Stomach (tissue), 8 donors: ENCODE measurements at regions not wholly inside any gene's neighbourhood (a gene's known extent, or its start where the extent isn't known, plus 50 kb on each side); places are given as distances from the start of the nearest gene placed in this dataset.

Experiments
- DNase-seq, 2 donors: peaks; one replicate each; pipeline versions ENCODE4 v3.0.0 to v3.0.0-alpha.2; 2013 to 2019
- H3K27ac ChIP-seq, 5 donors: fragments of 200-600 bp in 4 of 5; sonication (generic) in 4 of 5; one replicate each; pipeline ENCODE4 v1.5.1; 2013 to 2019; ENCODE audit warnings: mild to moderate bottlenecking in 1 of 5, moderate library complexity in 1 of 5
- H3K27me3 ChIP-seq, 3 donors: fragments of 200-600 bp; sonication (generic); one replicate each; pipeline ENCODE4 v1.5.1; 2017 to 2019; ENCODE audit warnings: mixed run types in 1 of 3
- H3K36me3 ChIP-seq, 4 donors: fragments of 200-600 bp; sonication (generic); 1 replicate in 3 of 4; 2 replicates in 1 of 4; pipeline ENCODE4 v1.5.1; 2016 to 2019
- H3K4me1 ChIP-seq, 4 donors: fragments of 200-600 bp; sonication (generic); one replicate each; pipeline ENCODE4 v1.5.1; 2016 to 2019
- H3K4me3 ChIP-seq, 4 donors: fragments of 200-600 bp; sonication (generic) in 3 of 4; one replicate each; pipeline ENCODE4 v1.5.1; 2016 to 2019; ENCODE audit warnings: mild to moderate bottlenecking in 1 of 4
- H3K9me3 ChIP-seq, 4 donors: fragments of 200-600 bp; sonication (generic); one replicate each; pipeline ENCODE4 v1.5.1; 2016 to 2019
- CTCF ChIP-seq, 7 experiments: fragments of 450-650 bp in 4 of 7; fragments of 200-600 bp in 3 of 7; sonication (generic) in 3 of 7; IDR thresholded peaks; one replicate each; pipeline ENCODE4 v1.5.1; 2016 to 2019; ENCODE audit warnings: antibody characterized with exemption in 7 of 7, control low read depth in 2 of 7, mild to moderate bottlenecking in 1 of 7
- EP300 ChIP-seq: sonication (generic); formaldehyde crosslinking; IDR thresholded peaks from one replicate; pipeline ENCODE4 v1.6.1; 2017; ENCODE audit warnings: antibody characterized with exemption
- POLR2A ChIP-seq, 4 donors: fragments of 450-650 bp; IDR thresholded peaks; one replicate each; pipeline ENCODE4 v1.6.1; 2016; ENCODE audit warnings: antibody characterized with exemption in 4 of 4, control low read depth in 2 of 4, mild to moderate bottlenecking in 1 of 4, moderate library complexity in 1 of 4
- POLR2AphosphoS5 ChIP-seq, 3 donors: sonication (generic); formaldehyde crosslinking; IDR thresholded peaks; one replicate each; pipeline ENCODE4 v1.6.1; 2016; ENCODE audit warnings: antibody characterized with exemption in 3 of 3
- WGBS, 5 donors: extraction: QIAGEN DNeasy Blood & Tissue Kit in 3 of 5; methylation state at CpG; one replicate each; pipeline versions ENCODE4 v1.1.5 to v1.1.7; 2013 to 2018; 5-methylcytosine and 5-hydroxymethylcytosine counted together
- intact Hi-C: fragments of 100-400 bp; cut with DNase I; formaldehyde crosslinking; loops from one replicate; pipeline ENCODE4 v1.15.1; 2023; ENCODE audit warnings: low total_unique reads
- donor health status: healthy with polysubstance abuse.
- donor health status: Bipolar disorder and iron deficiency.
- donor health status: healthy.

DNA sequence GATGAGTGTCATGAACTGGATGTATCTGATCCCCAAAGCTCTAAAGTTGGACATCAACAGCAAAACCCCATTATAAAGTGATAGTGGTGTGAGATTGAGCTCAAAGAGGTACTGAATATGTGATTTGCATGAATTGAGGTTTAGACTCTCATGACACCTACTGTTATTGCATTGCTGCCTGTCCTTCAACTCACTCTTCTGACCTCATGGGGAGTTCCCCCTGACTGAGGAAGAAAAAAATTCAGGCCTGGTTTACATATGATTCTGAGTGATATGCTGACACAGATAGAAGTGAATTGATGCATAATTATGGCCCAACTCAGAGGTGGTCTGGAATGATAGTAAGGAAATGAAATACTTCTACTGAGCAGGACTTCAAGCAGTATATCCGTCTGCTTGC lies 76.2 kb upstream of the CHD1 start:
- no peak overlapping the region for H3K4me3 ChIP-seq
- H3K9me3 ChIP-seq: no peaks in the 10 kb centered on the region
- H3K27ac ChIP-seq: no peak overlapping the region
- DNase-seq: no peak
- intact Hi-C loops: no loop called here
- peaks cover 0 to 3% (median 0%) of the 10 kb centered on the region in 4 donors for H3K4me1 ChIP-seq
- 35 to 94% (median 56%) methylated on average over 1 of the region's 1 CpG for WGBS, 5 donors
- no peaks in the 10 kb centered on the region for H3K36me3 ChIP-seq
- no peaks in the 10 kb centered on the region for H3K27me3 ChIP-seq
- no peak for TF ChIP-seq EP300
- no peak for TF ChIP-seq CTCF (IDR thresholded peaks at IDR 0.05)
- TF ChIP-seq POLR2A (IDR thresholded peaks at IDR 0.05): no peak
- no peak for TF ChIP-seq POLR2AphosphoS5 (IDR thresholded peaks at IDR 0.05)

DNA sequence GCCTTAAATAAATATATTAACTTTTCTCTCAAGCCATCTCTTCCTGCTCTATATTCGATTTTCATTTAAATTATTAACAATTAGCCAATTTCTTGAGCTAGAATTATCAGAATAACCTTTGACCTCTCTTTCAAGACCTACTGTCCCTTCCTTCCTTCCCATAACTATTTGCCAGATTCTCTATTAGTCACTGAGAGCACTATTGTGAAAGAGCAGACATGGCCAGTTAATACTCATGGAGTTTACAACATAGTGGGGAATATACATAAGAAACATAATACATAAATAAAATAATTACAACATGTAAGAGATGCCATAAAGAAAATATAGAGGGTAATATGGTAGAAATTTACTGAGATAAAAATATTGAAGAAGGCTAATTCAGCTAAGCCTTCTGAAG lies 72.1 kb upstream of the CHD1 start:
- DNase-seq: no peak
- intact Hi-C loops: no loop called here
- Histone ChIP-seq H3K4me3 (no peak overlapping the region), H3K36me3 (no peaks in the 10 kb centered on the region), H3K27me3 (no peaks in the 10 kb centered on the region), H3K9me3 (no peaks in the 10 kb centered on the region), H3K27ac (no peak overlapping the region), H3K4me1 (peaks cover 0 to 3% (median 0%) of the 10 kb centered on the region in 4 donors)
- no peak for TF ChIP-seq POLR2AphosphoS5 (IDR thresholded peaks at IDR 0.05)
- no peak for TF ChIP-seq CTCF (IDR thresholded peaks at IDR 0.05)
- no peak for TF ChIP-seq EP300
- no peak for TF ChIP-seq POLR2A (IDR thresholded peaks at IDR 0.05)
- 50 to 85% (median 79%) methylated on average over 1 of the region's 1 CpG for WGBS, 5 donors

DNA sequence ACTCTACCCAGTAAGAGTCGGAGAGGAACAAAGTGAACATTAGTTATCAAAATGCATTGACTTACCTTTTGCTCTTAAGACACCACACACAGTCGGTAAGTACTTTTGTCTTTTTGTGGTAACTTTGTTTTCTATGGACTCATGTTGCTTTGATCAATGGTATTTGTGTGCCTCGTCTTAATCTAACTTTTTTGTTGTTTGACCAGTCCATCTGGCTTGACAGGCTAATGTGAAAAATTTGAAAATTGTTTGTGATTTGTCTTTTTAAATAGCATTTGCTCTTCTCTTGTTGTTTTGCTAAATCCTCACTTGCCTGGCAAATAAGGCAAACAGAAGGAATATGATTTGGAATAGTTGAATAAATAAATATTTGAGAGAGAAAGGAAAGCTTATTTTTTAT lies 71.4 kb upstream of the CHD1 start:
- H3K4me1 ChIP-seq: peaks cover 0 to 3% (median 0%) of the 10 kb centered on the region in 4 donors
- 67 to 74% (median 69%) methylated on average over 3 of the region's 3 CpGs for whole genome bisulfite sequencing, 5 donors

GRCh38 chr5:98999631-99000030 lies 70.8 kb upstream of the CHD1 start:
- DNase-seq: no peak

More for the DNA sequence above, 71.4 kb upstream of the CHD1 start:
- Histone ChIP-seq H3K27me3 (no peaks in the 10 kb centered on the region), H3K9me3 (no peaks in the 10 kb centered on the region), H3K4me3 (no peak overlapping the region), H3K36me3 (no peaks in the 10 kb centered on the region), H3K27ac (no peak overlapping the region)
- TF ChIP-seq EP300 (no peak), POLR2AphosphoS5 (IDR thresholded peaks at IDR 0.05) (no peak)
- intact Hi-C loops: no loop called here
- DNase-seq: no peak

More at GRCh38 chr5:98999631-99000030, 70.8 kb upstream of the CHD1 start:
- H3K9me3 ChIP-seq: no peaks in the 10 kb centered on the region
- H3K4me1 ChIP-seq: peaks cover 0 to 3% (median 0%) of the 10 kb centered on the region in 4 donors
- TF ChIP-seq POLR2A (IDR thresholded peaks at IDR 0.05): no peak
- TF ChIP-seq POLR2AphosphoS5 (IDR thresholded peaks at IDR 0.05): no peak
- no peak for TF ChIP-seq EP300
- no peak for TF ChIP-seq CTCF (IDR thresholded peaks at IDR 0.05)
- 80 to 87% (median 85%) methylated on average over 4 of the region's 4 CpGs for WGBS, 5 donors
- H3K27me3 ChIP-seq: no peaks in the 10 kb centered on the region
- H3K4me3 ChIP-seq: no peak overlapping the region
- intact Hi-C loops: no loop called here
- no peak overlapping the region for H3K27ac ChIP-seq
- no peaks in the 10 kb centered on the region for H3K36me3 ChIP-seq
